SU-DHL-6 (cell line): ENCODE measurements at regions not wholly inside any gene's neighbourhood (a gene's known extent, or its start where the extent isn't known, plus 50 kb on each side); places are given as distances from the start of the nearest gene placed in this dataset.

Experiments
- EZH2phosphoT487 ChIP-seq: fragments of 200-600 bp; sonication (generic), shearing (Covaris generic); conservative IDR thresholded peaks from 2 replicates; pipeline ENCODE4 v1.6.1; 2018; ENCODE audit warnings: mild to moderate bottlenecking, antibody characterized with exemption, low read length, moderate library complexity, mixed read lengths
- TF ChIP-seq, protein P1 (sequence below): fragments of 200-600 bp; sonication (generic); IDR thresholded peaks from one replicate; pipeline ENCODE4 v1.5.1; 2017; ENCODE audit warnings: antibody characterized with exemption, mild to moderate bottlenecking, low read length, moderate library complexity; ENCODE audit not compliant: insufficient read depth, poor library complexity, severe bottlenecking

DNA sequence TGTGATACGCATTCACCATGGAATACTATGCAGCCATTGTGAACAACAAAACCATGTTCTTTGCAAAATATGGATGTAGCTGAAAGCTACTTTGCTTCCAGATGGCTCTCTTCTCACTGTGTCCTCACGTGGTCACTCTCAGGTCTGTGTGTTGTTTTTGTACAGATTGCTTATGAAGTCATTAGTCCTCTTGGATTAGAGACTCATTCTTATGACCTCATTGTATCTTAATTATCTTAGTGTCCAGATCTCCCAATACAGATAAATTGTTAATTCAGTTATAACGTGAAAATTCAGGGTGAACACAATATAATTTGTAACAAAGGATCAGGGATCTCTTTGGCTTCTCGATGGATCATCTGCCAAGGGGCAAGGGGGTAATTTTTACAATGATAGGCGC lies 100.4 kb upstream of the TOP3B start:
- TF ChIP-seq, protein P1, sequence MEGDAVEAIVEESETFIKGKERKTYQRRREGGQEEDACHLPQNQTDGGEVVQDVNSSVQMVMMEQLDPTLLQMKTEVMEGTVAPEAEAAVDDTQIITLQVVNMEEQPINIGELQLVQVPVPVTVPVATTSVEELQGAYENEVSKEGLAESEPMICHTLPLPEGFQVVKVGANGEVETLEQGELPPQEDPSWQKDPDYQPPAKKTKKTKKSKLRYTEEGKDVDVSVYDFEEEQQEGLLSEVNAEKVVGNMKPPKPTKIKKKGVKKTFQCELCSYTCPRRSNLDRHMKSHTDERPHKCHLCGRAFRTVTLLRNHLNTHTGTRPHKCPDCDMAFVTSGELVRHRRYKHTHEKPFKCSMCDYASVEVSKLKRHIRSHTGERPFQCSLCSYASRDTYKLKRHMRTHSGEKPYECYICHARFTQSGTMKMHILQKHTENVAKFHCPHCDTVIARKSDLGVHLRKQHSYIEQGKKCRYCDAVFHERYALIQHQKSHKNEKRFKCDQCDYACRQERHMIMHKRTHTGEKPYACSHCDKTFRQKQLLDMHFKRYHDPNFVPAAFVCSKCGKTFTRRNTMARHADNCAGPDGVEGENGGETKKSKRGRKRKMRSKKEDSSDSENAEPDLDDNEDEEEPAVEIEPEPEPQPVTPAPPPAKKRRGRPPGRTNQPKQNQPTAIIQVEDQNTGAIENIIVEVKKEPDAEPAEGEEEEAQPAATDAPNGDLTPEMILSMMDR: no peak
- TF ChIP-seq EZH2phosphoT487: no peak
